Cardiac fibroblast (primary cell): ENCODE measurements at regions not wholly inside any gene's neighbourhood (a gene's known extent, or its start where the extent isn't known, plus 50 kb on each side); places are given as distances from the start of the nearest gene placed in this dataset.

Experiments
- DNase-seq, 2 donors: peaks; one replicate each; pipeline versions ENCODE4 v3.0.0 to v3.0.0-alpha.2; 2010; ENCODE audit warnings: low read depth in 2 of 2
- H3K4me3 ChIP-seq, 2 donors: replicated peaks in 1 of 2; 1 replicate in 1 of 2; 2 replicates in 1 of 2; pipeline ENCODE4 v1.5.1; 2011; ENCODE audit warnings: low read depth in 2 of 2, low read length in 2 of 2, mild to moderate bottlenecking in 2 of 2, moderate library complexity in 1 of 2
- CTCF ChIP-seq: IDR thresholded peaks from one replicate; pipeline ENCODE4 v1.5.1; 2011; ENCODE audit warnings: low read depth, mild to moderate bottlenecking, low read length, inconsistent platforms

- peak overlapping the region; percentile 3 to 72 for H3K4me3 ChIP-seq
- peak; percentile 69 to 88 for DNase-seq
- no peak for TF ChIP-seq CTCF
Measured at GRCh38 chr22:46085828-46086576, 64.3 kb upstream of the PPARA start.

GRCh38 chr22:46086577-46087335 lies 63.6 kb upstream of the PPARA start:
- peak overlapping the region in 1 of 2 donors; percentile 72 for H3K4me3 ChIP-seq
- TF ChIP-seq CTCF = no peak
- peak in 1 of 2 donors; percentile 80 for DNase-seq

GRCh38 chr22:46087336-46087690 lies 63.0 kb upstream of the PPARA start:
- no peak for TF ChIP-seq CTCF
- peak overlapping the region in 1 of 2 donors; percentile 72 for H3K4me3 ChIP-seq
- DNase-seq = peak in 1 of 2 donors; percentile 46

GRCh38 chr22:46087816-46088277 lies 62.5 kb upstream of the PPARA start:
- DNase-seq = peak; percentile 94 to 95
- H3K4me3 ChIP-seq = peak overlapping the region in 1 of 2 donors; percentile 72
- no peak for TF ChIP-seq CTCF

- H3K4me3 ChIP-seq = peak overlapping the region in 1 of 2 donors; percentile 72
- DNase-seq = peak; percentile 70 to 84
- no peak for TF ChIP-seq CTCF
Measured at GRCh38 chr22:46088541-46089311, 61.6 kb upstream of the PPARA start.

- DNase-seq = no peak
- no peak for TF ChIP-seq CTCF
- peak overlapping the region in 1 of 2 donors; percentile 72 for H3K4me3 ChIP-seq
Measured at GRCh38 chr22:46089426-46090035, 60.8 kb upstream of the PPARA start.
